ENCODE measurements at regions not wholly inside any gene's neighbourhood (a gene's known extent, or its start where the extent isn't known, plus 50 kb on each side); places are given as distances from the start of the nearest gene placed in this dataset.

GRCh38 chr9:13960011-13960765 lies 353.8 kb downstream of the NFIB start:
- no peaks in the 10 kb centered on the region for H3K36me3 Mint-ChIP-seq (ENCODE audit: low read depth)

More at GRCh38 chr9:13960011-13960765, 353.8 kb downstream of the NFIB start:
- no peaks in the 10 kb centered on the region for H3K27me3 ChIP-seq (ENCODE audit: insufficient read depth)
- H3K4me3 ChIP-seq, result no peak overlapping the region
- no peak overlapping the region for H2AFZ ChIP-seq
- no peak overlapping the region for H3K4me2 ChIP-seq
- H3K27ac ChIP-seq (ENCODE audit: low read depth), result no peak overlapping the region
- Mint-ChIP-seq H3K4me3 (no peak overlapping the region), H3K27me3 (ENCODE audit: insufficient read depth, low read depth, poor library complexity) (no peaks in the 10 kb centered on the region), H3K4me1 (peaks cover 18% of the 10 kb centered on the region), H3K9me3 (no peaks in the 10 kb centered on the region), H3K27ac (peak overlapping the region; percentile 24; the same call in 1 of the 2 replicates)
- no peak for DNase-seq (ENCODE audit: low spot score)
- no peak for ATAC-seq
- H3K4me1 ChIP-seq (ENCODE audit: insufficient read depth), result peaks cover 14% of the 10 kb centered on the region
- H3K79me2 ChIP-seq (replicated peaks; ENCODE audit: insufficient read depth), result no peaks in the 10 kb centered on the region
- no peaks in the 10 kb centered on the region for H3K36me3 ChIP-seq (ENCODE audit: insufficient read depth)
- no peaks in the 10 kb centered on the region for H4K20me1 ChIP-seq (replicated peaks; ENCODE audit: insufficient read depth)
- TF ChIP-seq STAT1 (IDR thresholded peaks at IDR 0.05; ENCODE audit: unreplicated experiment) (no peak), ZNF114 (CRISPR knock-in tag; IDR thresholded peaks at IDR 0.05) (no peak), ETS1 (IDR thresholded peaks at IDR 0.05) (no peak), CTCF (conservative IDR thresholded peaks at IDR 0.05; ENCODE audit: low read depth in 2 of 2) (no peak), EZH2 (IDR thresholded peaks at IDR 0.05; ENCODE audit: low read depth, unreplicated experiment) (no peak), ZNF462 (CRISPR knock-in tag; IDR thresholded peaks at IDR 0.05) (no peak), POLR2AphosphoS5 (IDR thresholded peaks at IDR 0.05; ENCODE audit: low read depth) (no peak), ZNF331 (CRISPR knock-in tag; IDR thresholded peaks at IDR 0.05; ENCODE audit: low read depth) (no peak), NANOG (IDR thresholded peaks at IDR 0.05; ENCODE audit: borderline replicate concordance) (no peak), EZH2phosphoT487 (IDR thresholded peaks at IDR 0.05; ENCODE audit: unreplicated experiment) (no peak), JUNB (IDR thresholded peaks at IDR 0.05; ENCODE audit: unreplicated experiment) (no peak), REST (IDR thresholded peaks at IDR 0.05; ENCODE audit: unreplicated experiment) (no peak), CREB1 (CRISPR knock-in tag; IDR thresholded peaks at IDR 0.05; ENCODE audit: low read depth) (no peak)
- no peaks in the 10 kb centered on the region for H3K9me2 ChIP-seq (ENCODE audit: insufficient read depth)
- H3F3A ChIP-seq (replicated peaks; ENCODE audit: low read depth), result no peaks in the 10 kb centered on the region

All from GM23338 (cell line).